ENCODE measurements at regions not wholly inside any gene's neighbourhood (a gene's known extent, or its start where the extent isn't known, plus 50 kb on each side); places are given as distances from the start of the nearest gene placed in this dataset.

- H3K4me3 ChIP-seq (ENCODE audit: insufficient read depth, low read depth, low read length) = no peak overlapping the region
- no peaks in the 10 kb centered on the region for H3K27me3 ChIP-seq (ENCODE audit: control insufficient read depth, insufficient read depth, low read length)
- H3K36me3 ChIP-seq (replicated peaks; ENCODE audit: control insufficient read depth, insufficient read depth, low read length) = no peaks in the 10 kb centered on the region
- no peak for DNase-seq
Measured at GRCh38 chr14:101362529-101363260, 198.6 kb upstream of the DIO3 start.

DNA sequence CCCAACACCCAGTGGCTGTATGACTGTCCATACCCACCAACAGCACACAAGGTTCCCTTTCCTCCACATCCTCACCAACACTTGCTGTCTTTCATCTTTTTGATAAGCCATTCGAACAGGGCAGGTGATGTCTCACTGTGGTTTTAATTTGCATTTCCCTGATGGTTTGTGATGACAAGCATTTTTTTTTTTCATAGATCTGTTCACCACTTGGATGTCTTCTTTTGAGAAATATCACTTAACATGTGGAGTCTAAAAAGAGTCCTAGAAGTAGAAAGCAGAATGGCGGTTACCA lies 198.1 kb upstream of the DIO3 start:
- DNase-seq = no peak
- H3K27me3 ChIP-seq (ENCODE audit: control insufficient read depth, insufficient read depth, low read length) = no peaks in the 10 kb centered on the region
- no peak overlapping the region for H3K4me3 ChIP-seq (ENCODE audit: insufficient read depth, low read depth, low read length)
- H3K36me3 ChIP-seq (replicated peaks; ENCODE audit: control insufficient read depth, insufficient read depth, low read length) = no peaks in the 10 kb centered on the region

DNA sequence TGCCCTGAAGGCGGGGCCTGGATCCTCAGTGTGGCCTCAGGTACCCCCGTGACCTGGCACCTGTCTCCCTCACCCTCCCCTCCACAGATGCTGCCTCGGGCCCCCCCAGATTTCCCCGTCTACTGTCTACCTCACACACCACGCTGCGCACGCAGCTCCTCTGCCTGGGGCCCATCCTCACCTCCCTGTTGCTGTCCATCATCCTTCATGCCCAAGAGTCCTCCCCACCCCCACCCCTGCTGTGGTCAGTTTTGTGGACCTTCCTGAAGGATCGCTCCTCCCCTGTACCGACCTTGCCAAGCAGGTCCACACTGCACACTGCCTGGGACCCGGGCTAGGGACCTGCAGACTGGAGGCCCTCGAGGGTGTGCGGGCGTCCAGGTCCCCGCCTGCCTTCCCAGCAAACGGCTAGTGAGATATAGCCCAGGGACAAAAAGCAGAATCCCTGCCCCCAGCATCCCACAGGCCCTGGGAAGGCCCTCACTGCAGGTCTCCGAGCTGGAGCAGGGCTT lies 197.4 kb upstream of the DIO3 start:
- Histone ChIP-seq H3K27me3 (ENCODE audit: control insufficient read depth, insufficient read depth, low read length) (no peaks in the 10 kb centered on the region), H3K4me3 (ENCODE audit: insufficient read depth, low read depth, low read length) (no peak overlapping the region), H3K36me3 (replicated peaks; ENCODE audit: control insufficient read depth, insufficient read depth, low read length) (no peaks in the 10 kb centered on the region)
- DNase-seq = peak; percentile 37

DNA sequence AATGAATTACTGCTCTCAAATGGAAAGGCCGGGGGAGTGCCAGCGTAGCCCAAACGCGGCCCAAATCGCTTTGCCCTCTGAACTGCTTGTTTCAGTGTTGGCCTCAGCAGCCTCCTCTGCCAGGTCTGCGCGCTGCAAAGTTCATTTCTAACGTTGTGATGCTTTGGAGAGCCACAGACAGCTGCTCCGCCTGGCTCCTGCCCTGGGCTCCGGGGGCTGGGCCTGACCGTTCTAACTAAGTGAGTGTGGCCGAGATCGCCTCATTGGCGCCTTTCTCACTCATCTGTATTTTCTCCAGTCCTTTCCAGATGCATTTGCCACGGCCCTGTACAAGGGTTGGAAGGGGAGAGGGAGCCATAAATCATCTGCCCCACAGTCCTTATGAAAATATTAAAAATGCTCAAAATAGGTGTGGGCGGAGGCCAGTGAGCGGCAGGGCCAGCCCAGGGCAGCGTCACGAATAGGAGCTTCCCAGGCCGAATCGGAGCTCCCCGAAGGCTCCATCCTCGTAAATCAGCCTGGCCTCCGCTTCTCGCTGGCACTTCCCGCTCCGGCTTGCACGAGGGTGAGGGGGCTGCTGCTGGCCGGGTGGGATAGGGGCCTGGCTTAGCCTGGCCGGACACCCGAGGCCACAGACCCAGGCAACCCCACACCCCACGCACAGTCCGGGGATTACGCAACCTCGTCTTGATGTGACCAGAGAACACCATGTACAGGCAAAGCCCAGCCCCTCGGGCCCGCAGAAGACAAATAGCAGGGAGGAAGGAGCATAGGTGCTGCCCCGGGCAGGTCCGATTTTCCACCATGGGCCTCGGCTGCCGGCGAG lies 196.6 kb upstream of the DIO3 start:
- Histone ChIP-seq H3K36me3 (replicated peaks; ENCODE audit: control insufficient read depth, insufficient read depth, low read length) (no peaks in the 10 kb centered on the region), H3K4me3 (ENCODE audit: insufficient read depth, low read depth, low read length) (no peak overlapping the region), H3K27me3 (ENCODE audit: control insufficient read depth, insufficient read depth, low read length) (no peaks in the 10 kb centered on the region)
- DNase-seq = peak; percentile 33

DNA sequence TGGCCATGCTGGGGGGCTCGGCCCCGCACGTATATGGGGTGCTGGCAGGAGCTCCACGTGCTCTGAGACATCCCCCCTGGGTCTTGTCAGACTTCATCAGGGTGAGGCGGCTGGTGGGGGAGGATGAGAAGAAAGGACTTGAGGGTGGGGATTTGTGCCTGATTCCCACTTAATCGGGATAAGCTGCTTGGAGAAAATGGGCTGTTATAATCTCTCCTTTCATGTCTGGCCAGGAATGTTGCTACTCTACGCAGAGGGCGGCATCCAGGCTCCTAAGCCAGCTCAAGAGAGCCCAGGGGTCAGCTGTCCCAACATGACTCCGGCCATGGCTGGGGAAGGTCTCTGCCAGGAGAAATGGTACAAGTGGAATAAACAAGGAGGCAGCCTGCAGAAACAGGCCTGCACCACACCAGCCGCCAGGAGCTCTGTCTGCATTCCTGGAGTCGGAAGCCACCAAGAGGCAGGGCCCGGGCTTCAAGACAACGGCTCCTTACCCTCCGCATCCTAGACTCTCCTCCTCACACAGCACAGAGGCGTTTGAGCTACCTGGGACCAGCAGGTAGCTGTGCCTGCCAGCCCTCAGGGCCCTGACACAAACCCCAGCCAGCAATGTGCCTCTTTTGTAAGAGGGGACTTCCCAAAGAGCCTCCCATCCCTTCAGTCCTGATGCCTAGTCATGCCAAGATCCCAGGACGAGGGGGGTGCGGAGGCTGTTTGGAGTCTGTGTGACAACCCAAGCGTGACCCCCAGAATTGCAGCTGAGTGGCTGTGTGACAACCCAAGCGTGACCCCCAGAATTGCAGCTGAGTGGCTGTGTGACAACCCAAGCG lies 195.8 kb upstream of the DIO3 start:
- H3K36me3 ChIP-seq (replicated peaks; ENCODE audit: control insufficient read depth, insufficient read depth, low read length) = no peaks in the 10 kb centered on the region
- no peak overlapping the region for H3K4me3 ChIP-seq (ENCODE audit: insufficient read depth, low read depth, low read length)
- DNase-seq = peak; percentile 54
- H3K27me3 ChIP-seq (ENCODE audit: control insufficient read depth, insufficient read depth, low read length) = no peaks in the 10 kb centered on the region

- H3K27me3 ChIP-seq (ENCODE audit: control insufficient read depth, insufficient read depth, low read length) = no peaks in the 10 kb centered on the region
- DNase-seq = peak; percentile 73
- no peak overlapping the region for H3K4me3 ChIP-seq (ENCODE audit: insufficient read depth, low read depth, low read length)
- H3K36me3 ChIP-seq (replicated peaks; ENCODE audit: control insufficient read depth, insufficient read depth, low read length) = no peaks in the 10 kb centered on the region
Measured at GRCh38 chr14:101367421-101368261, 193.7 kb upstream of the DIO3 start.

- DNase-seq = peak; percentile 12
- no peak overlapping the region for H3K4me3 ChIP-seq (ENCODE audit: insufficient read depth, low read depth, low read length)
- no peaks in the 10 kb centered on the region for H3K36me3 ChIP-seq (replicated peaks; ENCODE audit: control insufficient read depth, insufficient read depth, low read length)
- no peaks in the 10 kb centered on the region for H3K27me3 ChIP-seq (ENCODE audit: control insufficient read depth, insufficient read depth, low read length)
Measured at GRCh38 chr14:101368629-101369028, 192.7 kb upstream of the DIO3 start.

DNA sequence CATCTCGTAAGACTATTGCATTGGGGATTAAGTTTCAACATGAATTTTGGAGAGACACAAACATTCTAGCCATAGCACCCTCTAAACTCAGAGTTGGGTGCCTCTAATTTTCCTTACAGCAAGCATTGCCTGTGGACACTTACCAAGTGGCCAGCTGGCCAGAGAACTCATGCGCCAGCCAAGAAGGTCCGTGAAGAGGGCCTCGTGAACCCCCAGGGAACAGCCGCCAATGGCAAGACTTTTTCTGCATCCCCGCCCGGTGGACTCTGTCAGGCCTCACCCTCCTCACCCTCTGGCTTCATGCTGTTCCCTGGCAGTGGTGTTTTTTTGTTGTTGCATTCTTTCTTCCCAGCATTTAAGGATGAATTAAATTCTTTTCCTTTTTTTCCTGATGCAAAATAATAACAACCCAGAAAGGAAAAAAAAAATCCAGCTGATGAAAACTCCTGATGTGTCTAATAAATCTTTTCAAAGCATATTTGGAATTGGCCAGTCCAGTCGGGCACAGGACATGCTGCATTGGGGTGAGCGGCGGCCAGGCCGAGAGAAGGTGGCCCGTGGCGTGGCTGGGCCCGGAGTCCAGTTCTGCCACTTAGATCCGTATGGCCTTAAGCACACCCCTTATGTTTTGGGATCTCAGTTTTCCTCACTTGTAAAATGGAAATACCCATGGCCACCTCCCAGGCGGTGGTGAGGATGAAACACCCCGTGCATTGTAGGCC lies 191.9 kb upstream of the DIO3 start:
- Histone ChIP-seq H3K27me3 (ENCODE audit: control insufficient read depth, insufficient read depth, low read length) (no peaks in the 10 kb centered on the region; the same call in 1 of the 2 replicates), H3K36me3 (replicated peaks; ENCODE audit: control insufficient read depth, insufficient read depth, low read length) (no peaks in the 10 kb centered on the region), H3K4me3 (ENCODE audit: insufficient read depth, low read depth, low read length) (no peak overlapping the region)
- peak; percentile 22 for DNase-seq

DNA sequence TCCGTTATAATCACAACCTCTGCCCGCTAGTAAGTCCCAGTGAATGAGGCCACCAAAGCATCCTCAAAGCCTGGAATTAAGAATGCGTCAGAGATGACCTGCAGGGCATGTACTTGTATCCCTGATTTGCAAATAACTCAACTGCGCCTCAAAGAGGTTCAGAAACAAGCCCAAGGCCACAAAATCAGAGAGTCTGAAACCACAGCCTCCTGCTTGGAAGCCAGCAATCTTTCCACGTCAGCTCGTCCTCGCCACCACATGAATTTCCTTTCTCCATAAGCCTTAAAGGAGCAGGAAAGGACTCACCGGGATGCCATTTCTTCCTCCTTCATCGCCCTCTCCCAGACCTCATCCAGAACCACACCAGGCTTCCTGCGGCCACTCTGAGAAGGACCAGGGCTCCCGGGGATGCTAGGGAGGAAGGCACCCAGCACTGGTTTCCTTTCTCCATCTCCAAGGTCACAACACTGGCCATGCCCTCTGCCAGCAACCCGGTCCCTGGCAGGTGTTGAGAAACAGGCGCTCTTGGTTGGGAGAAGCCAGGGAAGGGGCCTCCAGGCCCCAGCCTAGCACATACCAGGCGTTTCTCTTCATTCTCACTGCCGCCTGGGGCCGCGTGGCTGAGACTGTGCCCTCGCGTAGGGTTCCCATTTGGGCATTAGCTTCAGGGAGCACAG lies 191.2 kb upstream of the DIO3 start:
- no peaks in the 10 kb centered on the region; the same call in 1 of the 2 replicates for H3K27me3 ChIP-seq (ENCODE audit: control insufficient read depth, insufficient read depth, low read length)
- H3K4me3 ChIP-seq (ENCODE audit: insufficient read depth, low read depth, low read length) = no peak overlapping the region
- DNase-seq = peak; percentile 16
- H3K36me3 ChIP-seq (replicated peaks; ENCODE audit: control insufficient read depth, insufficient read depth, low read length) = no peaks in the 10 kb centered on the region

DNA sequence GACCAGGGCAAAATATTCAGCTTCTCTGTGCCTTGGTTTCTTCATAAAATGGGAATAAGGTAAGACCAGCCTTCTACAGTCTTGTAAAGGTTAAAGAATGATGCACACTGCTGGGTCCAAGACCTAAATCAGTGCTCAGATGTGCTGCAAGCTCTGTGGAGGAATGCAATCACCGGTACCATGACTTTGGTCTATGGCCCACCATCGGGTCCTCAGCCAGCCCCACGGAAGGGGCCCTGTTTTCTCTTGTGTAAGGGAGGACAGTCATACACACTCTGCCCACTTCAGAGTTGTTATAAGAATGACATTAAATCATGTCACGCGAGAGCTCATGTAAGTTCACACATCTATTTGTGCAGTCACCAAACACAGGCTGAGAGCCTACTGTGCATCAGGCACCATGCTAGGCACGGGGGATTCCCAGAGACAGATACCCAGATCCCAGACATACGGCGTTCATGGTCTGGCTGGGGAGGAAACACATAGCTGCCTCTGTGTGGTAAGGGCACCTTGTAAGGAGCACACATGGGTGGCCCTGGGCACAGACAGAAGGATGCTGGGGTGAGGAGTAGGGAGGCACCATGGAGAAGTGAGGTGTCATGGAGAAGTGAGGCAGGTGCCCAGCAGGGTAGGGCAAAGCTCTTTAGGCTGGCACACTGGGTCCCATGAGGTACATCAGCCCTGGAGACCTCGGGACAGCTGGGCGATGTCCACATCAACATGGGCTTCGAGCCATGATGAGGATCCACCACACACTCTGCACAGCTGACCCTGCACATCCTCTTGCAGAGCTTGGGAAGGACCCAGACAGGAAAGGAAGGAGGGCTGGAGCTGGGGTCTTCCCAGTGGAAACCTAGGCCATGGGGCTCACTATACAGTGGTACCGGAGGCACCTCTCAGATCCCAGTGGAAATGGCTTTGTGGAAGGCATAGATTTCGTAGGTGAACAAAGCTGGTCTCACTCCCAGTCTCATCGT lies 190.4 kb upstream of the DIO3 start:
- H3K36me3 ChIP-seq (replicated peaks; ENCODE audit: control insufficient read depth, insufficient read depth, low read length) = no peaks in the 10 kb centered on the region
- H3K27me3 ChIP-seq (ENCODE audit: control insufficient read depth, insufficient read depth, low read length) = no peaks in the 10 kb centered on the region; the same call in 1 of the 2 replicates
- no peak for DNase-seq
- no peak overlapping the region for H3K4me3 ChIP-seq (ENCODE audit: insufficient read depth, low read depth, low read length)

GRCh38 chr14:101371799-101372793 lies 189.2 kb upstream of the DIO3 start:
- Histone ChIP-seq H3K4me3 (ENCODE audit: insufficient read depth, low read depth, low read length) (no peak overlapping the region), H3K36me3 (replicated peaks; ENCODE audit: control insufficient read depth, insufficient read depth, low read length) (no peaks in the 10 kb centered on the region), H3K27me3 (ENCODE audit: control insufficient read depth, insufficient read depth, low read length) (no peaks in the 10 kb centered on the region; the same call in 1 of the 2 replicates)
- no peak for DNase-seq
